Parathyroid adenoma (tissue), 2 donors: ENCODE measurements at regions not wholly inside any gene's neighbourhood (a gene's known extent, or its start where the extent isn't known, plus 50 kb on each side); places are given as distances from the start of the nearest gene placed in this dataset.

Experiments used
- H2AFZ ChIP-seq: fragments of 300-600 bp; sonication (generic); one replicate; pipeline ENCODE4 v1.7.0; 2017; ENCODE audit warnings: antibody characterized with exemption, mild to moderate bottlenecking
- H3K27ac ChIP-seq: fragments of 300-600 bp; sonication (generic); one replicate; pipeline ENCODE4 v1.7.0; 2017
- H3K27me3 ChIP-seq: fragments of 300-600 bp; sonication (generic); one replicate; pipeline ENCODE4 v1.7.0; 2017; ENCODE audit warnings: low read length; ENCODE audit not compliant: control insufficient read depth, insufficient read depth
- H3K36me3 ChIP-seq: fragments of 300-600 bp; sonication (generic); one replicate; pipeline ENCODE4 v1.7.0; 2017; ENCODE audit warnings: low read length; ENCODE audit not compliant: control insufficient read depth, insufficient read depth
- H3K4me1 ChIP-seq: fragments of 300-600 bp; sonication (generic); one replicate; pipeline ENCODE4 v1.7.0; 2017; ENCODE audit warnings: control low read depth
- H3K4me2 ChIP-seq: fragments of 300-600 bp; sonication (generic); one replicate; pipeline ENCODE4 v1.7.0; 2017; ENCODE audit warnings: low read length
- H3K4me3 ChIP-seq: fragments of 300-600 bp; sonication (generic); one replicate; pipeline ENCODE4 v1.7.0; 2017; ENCODE audit warnings: low read depth, low read length
- H3K79me2 ChIP-seq: fragments of 300-600 bp; sonication (generic); one replicate; pipeline ENCODE4 v1.7.0; 2017; ENCODE audit warnings: control low read depth
- H3K9ac ChIP-seq: fragments of 300-600 bp; sonication (generic); one replicate; pipeline ENCODE4 v1.7.0; 2017; ENCODE audit warnings: mild to moderate bottlenecking
- H3K9me3 ChIP-seq: fragments of 300-600 bp; sonication (generic); one replicate; pipeline ENCODE4 v1.7.0; 2017; ENCODE audit warnings: low read length; ENCODE audit not compliant: control insufficient read depth
- CTCF ChIP-seq: fragments of 300-600 bp; sonication (generic); IDR thresholded peaks from one replicate; pipeline ENCODE4 v1.7.0; 2017; ENCODE audit warnings: antibody characterized with exemption, mild to moderate bottlenecking
- donor health status: primary hyperparathyroidism.

GRCh38 chr6:164795056-164795815, 514.2 kb downstream of the C6orf118 start:
- Histone ChIP-seq H3K4me3 (no peak overlapping the region), H3K4me1 (no peaks in the 10 kb centered on the region), H2AFZ (no peak overlapping the region), H3K9me3 (no peaks in the 10 kb centered on the region), H3K79me2 (no peaks in the 10 kb centered on the region), H3K9ac (no peak overlapping the region), H3K4me2 (no peak overlapping the region), H3K27me3 (no peaks in the 10 kb centered on the region), H3K27ac (no peak overlapping the region), H3K36me3 (no peaks in the 10 kb centered on the region)
- no peak for TF ChIP-seq CTCF

GRCh38 chr6:164792666-164793065, 516.7 kb downstream of the C6orf118 start:
- no peak overlapping the region for H3K4me2 ChIP-seq
- no peaks in the 10 kb centered on the region for H3K79me2 ChIP-seq
- H3K9me3 ChIP-seq, result no peaks in the 10 kb centered on the region
- no peak overlapping the region for H3K9ac ChIP-seq
- H3K27ac ChIP-seq, result no peak overlapping the region
- H3K4me1 ChIP-seq, result no peaks in the 10 kb centered on the region
- H2AFZ ChIP-seq, result no peak overlapping the region
- no peak for TF ChIP-seq CTCF
- H3K4me3 ChIP-seq, result no peak overlapping the region
- no peaks in the 10 kb centered on the region for H3K36me3 ChIP-seq
- H3K27me3 ChIP-seq, result no peaks in the 10 kb centered on the region

- Histone ChIP-seq H3K4me3 (no peak overlapping the region), H2AFZ (no peak overlapping the region), H3K9me3 (no peaks in the 10 kb centered on the region), H3K9ac (no peak overlapping the region), H3K4me2 (no peak overlapping the region), H3K27me3 (no peaks in the 10 kb centered on the region), H3K27ac (no peak overlapping the region), H3K4me1 (no peaks in the 10 kb centered on the region), H3K79me2 (no peaks in the 10 kb centered on the region), H3K36me3 (no peaks in the 10 kb centered on the region)
- no peak for TF ChIP-seq CTCF
Measured at GRCh38 chr6:164791498-164791897, 517.9 kb downstream of the C6orf118 start.

GRCh38 chr6:164763788-164764187, 545.6 kb downstream of the C6orf118 start:
- H3K36me3 ChIP-seq, result no peaks in the 10 kb centered on the region
- no peak overlapping the region for H3K4me2 ChIP-seq
- no peaks in the 10 kb centered on the region for H3K79me2 ChIP-seq
- no peak for TF ChIP-seq CTCF
- H3K27me3 ChIP-seq, result no peaks in the 10 kb centered on the region
- no peak overlapping the region for H2AFZ ChIP-seq
- no peak overlapping the region for H3K9ac ChIP-seq
- no peaks in the 10 kb centered on the region for H3K9me3 ChIP-seq
- no peak overlapping the region for H3K27ac ChIP-seq
- no peak overlapping the region for H3K4me3 ChIP-seq
- no peaks in the 10 kb centered on the region for H3K4me1 ChIP-seq

GRCh38 chr6:164757451-164757850, 552.0 kb downstream of the C6orf118 start:
- no peak overlapping the region for H3K9ac ChIP-seq
- no peaks in the 10 kb centered on the region for H3K9me3 ChIP-seq
- no peak overlapping the region for H2AFZ ChIP-seq
- H3K4me2 ChIP-seq, result no peak overlapping the region
- no peaks in the 10 kb centered on the region for H3K36me3 ChIP-seq
- H3K79me2 ChIP-seq, result no peaks in the 10 kb centered on the region
- no peak overlapping the region for H3K4me3 ChIP-seq
- H3K27ac ChIP-seq, result no peak overlapping the region
- H3K4me1 ChIP-seq, result no peaks in the 10 kb centered on the region
- no peak for TF ChIP-seq CTCF
- no peaks in the 10 kb centered on the region for H3K27me3 ChIP-seq
